Fibroblast of pulmonary artery (primary cell): ENCODE measurements at regions not wholly inside any gene's neighbourhood (a gene's known extent, or its start where the extent isn't known, plus 50 kb on each side); places are given as distances from the start of the nearest gene placed in this dataset.
"Not testable (repeated sequence)": the region's sequence is repeated elsewhere in the genome, so short reads cannot be mapped to it uniquely, and the experiment has no call there.

Experiments
- DNase-seq: peaks from one replicate; pipeline ENCODE4 v3.0.0-alpha.2; 2010; ENCODE audit warnings: low read depth
- H3K4me3 ChIP-seq: replicated peaks from 2 replicates; pipeline ENCODE4 v1.5.1; 2011; ENCODE audit warnings: low read depth, mild to moderate bottlenecking, control low read depth, low read length, moderate library complexity
- CTCF ChIP-seq: IDR thresholded peaks from 2 replicates; pipeline ENCODE4 v1.5.1; 2011; ENCODE audit warnings: mild to moderate bottlenecking, control low read depth, low read length, inconsistent platforms; ENCODE audit errors: missing control alignments

- not testable (repeated sequence) for DNase-seq, H3K4me3 ChIP-seq
These were observed 55.3 kb downstream of the BBS10 start for GRCh38 chr12:76292891-76293290.

GRCh38 chr12:76292305-76292704, 55.9 kb downstream of the BBS10 start:
- not testable (repeated sequence) for DNase-seq, H3K4me3 ChIP-seq

GRCh38 chr12:76290963-76291859, 57.0 kb downstream of the BBS10 start:
- TF ChIP-seq CTCF = no peak
- H3K4me3 ChIP-seq = no peak overlapping the region
- no peak for DNase-seq

- TF ChIP-seq CTCF = no peak
- no peak for DNase-seq
- no peak overlapping the region for H3K4me3 ChIP-seq
These were observed 60.0 kb downstream of the BBS10 start for GRCh38 chr12:76288218-76288617.

GRCh38 chr12:76284816-76285750, 63.1 kb downstream of the BBS10 start:
- H3K4me3 ChIP-seq = no peak overlapping the region
- no peak for TF ChIP-seq CTCF
- no peak for DNase-seq

GRCh38 chr12:76282744-76283143, 65.5 kb downstream of the BBS10 start:
- no peak overlapping the region for H3K4me3 ChIP-seq
- no peak for DNase-seq
- no peak for TF ChIP-seq CTCF

- no peak overlapping the region for H3K4me3 ChIP-seq
- peak; percentile 74 for DNase-seq
- TF ChIP-seq CTCF = no peak
These were observed 70.7 kb downstream of the BBS10 start for GRCh38 chr12:76277480-76277879.
